SJCRH30 (cell line): ENCODE measurements at regions not wholly inside any gene's neighbourhood (a gene's known extent, or its start where the extent isn't known, plus 50 kb on each side); places are given as distances from the start of the nearest gene placed in this dataset.
"Not testable (repeated sequence)": the region's sequence is repeated elsewhere in the genome, so short reads cannot be mapped to it uniquely, and the experiment has no call there.

Experiments
- DNase-seq, 2 experiments: peaks; one replicate each; pipeline ENCODE4 v3.0.0-alpha.2; 2015 to 2020
- H3K27ac ChIP-seq: fragments of 250-450 bp; sonication (Bioruptor Pico); 2 replicates; pipeline ENCODE4 v1.5.1; 2020; ENCODE audit warnings: mild to moderate bottlenecking, moderate library complexity
- H3K27me3 ChIP-seq: fragments of 250-450 bp; sonication (Bioruptor Pico); 2 replicates; pipeline ENCODE4 v1.5.1; 2020; ENCODE audit warnings: mild to moderate bottlenecking, moderate library complexity
- H3K36me3 ChIP-seq: fragments of 250-450 bp; sonication (Bioruptor Pico); 2 replicates; pipeline ENCODE4 v1.5.1; 2020; ENCODE audit warnings: mild to moderate bottlenecking, moderate library complexity
- H3K4me1 ChIP-seq: fragments of 250-450 bp; sonication (Bioruptor Pico); 2 replicates; pipeline ENCODE4 v1.5.1; 2020; ENCODE audit warnings: mild to moderate bottlenecking, moderate library complexity
- H3K4me3 ChIP-seq: fragments of 250-450 bp; sonication (Bioruptor Pico); 2 replicates; pipeline ENCODE4 v1.5.1; 2020; ENCODE audit warnings: mild to moderate bottlenecking, moderate library complexity
- H3K9me3 ChIP-seq: fragments of 250-450 bp; sonication (Bioruptor Pico); replicated peaks from 2 replicates; pipeline ENCODE4 v1.5.1; 2020; ENCODE audit warnings: mild to moderate bottlenecking, moderate library complexity

GRCh38 chr4:181877329-181877848 is 365.8 kb upstream of the TENM3 start:
- Histone ChIP-seq H3K4me3 (no peak overlapping the region), H3K4me1 (no peaks in the 10 kb centered on the region)
- peak; percentile 4 to 21 for DNase-seq

GRCh38 chr4:181890031-181890430 is 353.2 kb upstream of the TENM3 start:
- Histone ChIP-seq H3K4me1 (peaks cover 10% of the 10 kb centered on the region), H3K27me3 (no peaks in the 10 kb centered on the region), H3K27ac (no peak overlapping the region), H3K9me3 (no peaks in the 10 kb centered on the region), H3K4me3 (no peak overlapping the region), H3K36me3 (no peaks in the 10 kb centered on the region)
- no peak for DNase-seq

More at GRCh38 chr4:181877329-181877848, 365.8 kb upstream of the TENM3 start:
- H3K27me3 ChIP-seq = no peaks in the 10 kb centered on the region
- no peak overlapping the region for H3K27ac ChIP-seq
- H3K9me3 ChIP-seq = no peaks in the 10 kb centered on the region
- no peaks in the 10 kb centered on the region for H3K36me3 ChIP-seq

GRCh38 chr4:181890911-181891310 is 352.3 kb upstream of the TENM3 start:
- peak; percentile 8 to 68 for DNase-seq
- peak overlapping the region; percentile 31 for H3K27ac ChIP-seq
- peaks cover 10% of the 10 kb centered on the region for H3K4me1 ChIP-seq
- no peaks in the 10 kb centered on the region for H3K9me3 ChIP-seq
- no peaks in the 10 kb centered on the region for H3K27me3 ChIP-seq
- no peaks in the 10 kb centered on the region for H3K36me3 ChIP-seq
- no peak overlapping the region for H3K4me3 ChIP-seq

GRCh38 chr4:181896614-181897013 is 346.6 kb upstream of the TENM3 start:
- Histone ChIP-seq H3K27ac (no peak overlapping the region), H3K4me1 (peaks cover 1% of the 10 kb centered on the region; the same call in 1 of the 2 replicates), H3K27me3 (no peaks in the 10 kb centered on the region), H3K36me3 (no peaks in the 10 kb centered on the region), H3K9me3 (no peaks in the 10 kb centered on the region), H3K4me3 (no peak overlapping the region)
- DNase-seq = peak; percentile 10 to 11

- Histone ChIP-seq H3K4me1 (no peaks in the 10 kb centered on the region), H3K27me3 (no peaks in the 10 kb centered on the region), H3K36me3 (no peaks in the 10 kb centered on the region), H3K9me3 (no peaks in the 10 kb centered on the region), H3K27ac (no peak overlapping the region), H3K4me3 (no peak overlapping the region)
- DNase-seq = no peak
Observed at GRCh38 chr4:181897935-181898334, 345.3 kb upstream of the TENM3 start.

GRCh38 chr4:181902404-181902803 is 340.8 kb upstream of the TENM3 start:
- not testable (repeated sequence) for H3K4me3 ChIP-seq

GRCh38 chr4:181905708-181906107 is 337.5 kb upstream of the TENM3 start:
- H3K36me3 ChIP-seq = no peaks in the 10 kb centered on the region
- no peak overlapping the region for H3K4me3 ChIP-seq
- no peaks in the 10 kb centered on the region for H3K4me1 ChIP-seq
- H3K27ac ChIP-seq = no peak overlapping the region
- H3K27me3 ChIP-seq = no peaks in the 10 kb centered on the region
- no peaks in the 10 kb centered on the region for H3K9me3 ChIP-seq
- no peak for DNase-seq

More at GRCh38 chr4:181902404-181902803, 340.8 kb upstream of the TENM3 start:
- not testable (repeated sequence) for H3K27me3 ChIP-seq, H3K4me1 ChIP-seq, DNase-seq, H3K36me3 ChIP-seq, H3K27ac ChIP-seq, H3K9me3 ChIP-seq

- Histone ChIP-seq H3K4me1 (no peaks in the 10 kb centered on the region), H3K27me3 (no peaks in the 10 kb centered on the region)
- no peak for DNase-seq
Observed at GRCh38 chr4:181908168-181908567, 335.0 kb upstream of the TENM3 start.

GRCh38 chr4:181909368-181909767 is 333.8 kb upstream of the TENM3 start:
- peak; percentile 4 to 9 for DNase-seq
- H3K27ac ChIP-seq = no peak overlapping the region
- H3K4me1 ChIP-seq = no peaks in the 10 kb centered on the region
- H3K9me3 ChIP-seq = no peaks in the 10 kb centered on the region
- no peak overlapping the region for H3K4me3 ChIP-seq
- no peaks in the 10 kb centered on the region for H3K36me3 ChIP-seq
- no peaks in the 10 kb centered on the region for H3K27me3 ChIP-seq

More at GRCh38 chr4:181908168-181908567, 335.0 kb upstream of the TENM3 start:
- Histone ChIP-seq H3K36me3 (no peaks in the 10 kb centered on the region), H3K27ac (no peak overlapping the region), H3K9me3 (no peaks in the 10 kb centered on the region), H3K4me3 (no peak overlapping the region)

GRCh38 chr4:181911420-181911819 is 331.8 kb upstream of the TENM3 start:
- DNase-seq = no peak
- Histone ChIP-seq H3K27me3 (no peaks in the 10 kb centered on the region), H3K4me1 (no peaks in the 10 kb centered on the region), H3K27ac (no peak overlapping the region), H3K4me3 (no peak overlapping the region), H3K36me3 (no peaks in the 10 kb centered on the region), H3K9me3 (no peaks in the 10 kb centered on the region)

GRCh38 chr4:181933471-181933870 is 309.7 kb upstream of the TENM3 start:
- Histone ChIP-seq H3K4me3 (no peak overlapping the region), H3K9me3 (no peaks in the 10 kb centered on the region), H3K27me3 (no peaks in the 10 kb centered on the region), H3K27ac (no peak overlapping the region), H3K36me3 (no peaks in the 10 kb centered on the region), H3K4me1 (no peaks in the 10 kb centered on the region)
- no peak for DNase-seq

- Histone ChIP-seq H3K27me3 (no peaks in the 10 kb centered on the region), H3K27ac (no peak overlapping the region), H3K9me3 (no peaks in the 10 kb centered on the region), H3K4me3 (no peak overlapping the region), H3K36me3 (no peaks in the 10 kb centered on the region), H3K4me1 (no peaks in the 10 kb centered on the region)
- DNase-seq = no peak
Observed at GRCh38 chr4:181938631-181939030, 304.6 kb upstream of the TENM3 start.

- H3K27ac ChIP-seq = no peak overlapping the region
Observed at GRCh38 chr4:181939199-181939945, 303.8 kb upstream of the TENM3 start.

GRCh38 chr4:181944527-181944926 is 298.7 kb upstream of the TENM3 start:
- no peak overlapping the region for H3K27ac ChIP-seq
- H3K27me3 ChIP-seq = no peaks in the 10 kb centered on the region
- no peaks in the 10 kb centered on the region for H3K9me3 ChIP-seq
- H3K4me3 ChIP-seq = no peak overlapping the region
- H3K4me1 ChIP-seq = no peaks in the 10 kb centered on the region
- no peaks in the 10 kb centered on the region for H3K36me3 ChIP-seq
- no peak for DNase-seq

More at GRCh38 chr4:181939199-181939945, 303.8 kb upstream of the TENM3 start:
- Histone ChIP-seq H3K36me3 (no peaks in the 10 kb centered on the region), H3K4me1 (no peaks in the 10 kb centered on the region), H3K9me3 (no peaks in the 10 kb centered on the region), H3K27me3 (no peaks in the 10 kb centered on the region), H3K4me3 (no peak overlapping the region)
- DNase-seq = no peak

- no peak overlapping the region for H3K27ac ChIP-seq
- no peak overlapping the region for H3K4me3 ChIP-seq
- H3K9me3 ChIP-seq = no peaks in the 10 kb centered on the region
- DNase-seq = no peak
- H3K36me3 ChIP-seq = no peaks in the 10 kb centered on the region
- H3K27me3 ChIP-seq = no peaks in the 10 kb centered on the region
- H3K4me1 ChIP-seq = no peaks in the 10 kb centered on the region
Observed at GRCh38 chr4:181946902-181947301, 296.3 kb upstream of the TENM3 start.
